ENCODE measurements at regions not wholly inside any gene's neighbourhood (a gene's known extent, or its start where the extent isn't known, plus 50 kb on each side); places are given as distances from the start of the nearest gene placed in this dataset.

- no peak for DNase-seq (ENCODE audit: insufficient read length, low spot score)
- TF ChIP-seq TAF1 (IDR thresholded peaks at IDR 0.05; ENCODE audit: low read depth, low read length) (no peak), PAX5 (IDR thresholded peaks at IDR 0.05; ENCODE audit: insufficient read depth, low read length, severe bottlenecking) (no peak), SPI1 (IDR thresholded peaks at IDR 0.05; ENCODE audit: low read depth, low read length) (no peak), POU2F2 (IDR thresholded peaks at IDR 0.05; ENCODE audit: low read depth, low read length) (no peak), POLR2A (IDR thresholded peaks at IDR 0.05; ENCODE audit: low read depth, low read length) (no peak), POLR2AphosphoS5 (IDR thresholded peaks at IDR 0.05; ENCODE audit: low read depth, low read length) (no peak)
- FAIRE-seq: no peak
Measured at GRCh38 chr5:56620903-56621677, 194.3 kb upstream of the MAP3K1 start.

GRCh38 chr5:56617998-56618397 lies 197.4 kb upstream of the MAP3K1 start:
- TF ChIP-seq TAF1 (IDR thresholded peaks at IDR 0.05; ENCODE audit: low read depth, low read length) (no peak), SPI1 (IDR thresholded peaks at IDR 0.05; ENCODE audit: low read depth, low read length) (no peak), POLR2A (IDR thresholded peaks at IDR 0.05; ENCODE audit: low read depth, low read length) (no peak), POLR2AphosphoS5 (IDR thresholded peaks at IDR 0.05; ENCODE audit: low read depth, low read length) (no peak), POU2F2 (IDR thresholded peaks at IDR 0.05; ENCODE audit: low read depth, low read length) (no peak), PAX5 (IDR thresholded peaks at IDR 0.05; ENCODE audit: insufficient read depth, low read length, severe bottlenecking) (no peak)
- no peak for DNase-seq (ENCODE audit: insufficient read length, low spot score)
- FAIRE-seq: no peak

GRCh38 chr5:56616454-56617160 lies 198.7 kb upstream of the MAP3K1 start:
- DNase-seq (ENCODE audit: insufficient read length, low spot score): no peak
- TF ChIP-seq POU2F2 (IDR thresholded peaks at IDR 0.05; ENCODE audit: low read depth, low read length): no peak
- TF ChIP-seq TAF1 (IDR thresholded peaks at IDR 0.05; ENCODE audit: low read depth, low read length): no peak
- no peak for TF ChIP-seq POLR2AphosphoS5 (IDR thresholded peaks at IDR 0.05; ENCODE audit: low read depth, low read length)
- TF ChIP-seq PAX5 (IDR thresholded peaks at IDR 0.05; ENCODE audit: insufficient read depth, low read length, severe bottlenecking): no peak
- TF ChIP-seq SPI1 (IDR thresholded peaks at IDR 0.05; ENCODE audit: low read depth, low read length): no peak
- TF ChIP-seq POLR2A (IDR thresholded peaks at IDR 0.05; ENCODE audit: low read depth, low read length): no peak
- no peak for FAIRE-seq

GRCh38 chr5:56615361-56616153 lies 199.8 kb upstream of the MAP3K1 start:
- TF ChIP-seq POU2F2 (IDR thresholded peaks at IDR 0.05; ENCODE audit: low read depth, low read length) (no peak), POLR2AphosphoS5 (IDR thresholded peaks at IDR 0.05; ENCODE audit: low read depth, low read length) (no peak), SPI1 (IDR thresholded peaks at IDR 0.05; ENCODE audit: low read depth, low read length) (no peak), POLR2A (IDR thresholded peaks at IDR 0.05; ENCODE audit: low read depth, low read length) (no peak), PAX5 (IDR thresholded peaks at IDR 0.05; ENCODE audit: insufficient read depth, low read length, severe bottlenecking) (no peak), TAF1 (IDR thresholded peaks at IDR 0.05; ENCODE audit: low read depth, low read length) (no peak)
- FAIRE-seq (no peak), DNase-seq (ENCODE audit: insufficient read length, low spot score) (no peak)

GRCh38 chr5:56612759-56613158 lies 202.6 kb upstream of the MAP3K1 start:
- no peak for FAIRE-seq
- no peak for DNase-seq (ENCODE audit: insufficient read length, low spot score)
- no peak for TF ChIP-seq POU2F2 (IDR thresholded peaks at IDR 0.05; ENCODE audit: low read depth, low read length)
- no peak for TF ChIP-seq SPI1 (IDR thresholded peaks at IDR 0.05; ENCODE audit: low read depth, low read length)
- no peak for TF ChIP-seq POLR2A (IDR thresholded peaks at IDR 0.05; ENCODE audit: low read depth, low read length)
- no peak for TF ChIP-seq POLR2AphosphoS5 (IDR thresholded peaks at IDR 0.05; ENCODE audit: low read depth, low read length)
- TF ChIP-seq TAF1 (IDR thresholded peaks at IDR 0.05; ENCODE audit: low read depth, low read length): no peak
- no peak for TF ChIP-seq PAX5 (IDR thresholded peaks at IDR 0.05; ENCODE audit: insufficient read depth, low read length, severe bottlenecking)

- no peak for FAIRE-seq
Measured at GRCh38 chr5:56612353-56612752, 203.0 kb upstream of the MAP3K1 start.

GRCh38 chr5:56610093-56610698 lies 205.2 kb upstream of the MAP3K1 start:
- FAIRE-seq (no peak), DNase-seq (ENCODE audit: insufficient read length, low spot score) (no peak)
- TF ChIP-seq TAF1 (IDR thresholded peaks at IDR 0.05; ENCODE audit: low read depth, low read length) (no peak), PAX5 (IDR thresholded peaks at IDR 0.05; ENCODE audit: insufficient read depth, low read length, severe bottlenecking) (no peak), SPI1 (IDR thresholded peaks at IDR 0.05; ENCODE audit: low read depth, low read length) (no peak), POLR2A (IDR thresholded peaks at IDR 0.05; ENCODE audit: low read depth, low read length) (no peak), POLR2AphosphoS5 (IDR thresholded peaks at IDR 0.05; ENCODE audit: low read depth, low read length) (no peak), POU2F2 (IDR thresholded peaks at IDR 0.05; ENCODE audit: low read depth, low read length) (no peak)

More at GRCh38 chr5:56612353-56612752, 203.0 kb upstream of the MAP3K1 start:
- TF ChIP-seq POLR2AphosphoS5 (IDR thresholded peaks at IDR 0.05; ENCODE audit: low read depth, low read length): no peak
- no peak for TF ChIP-seq SPI1 (IDR thresholded peaks at IDR 0.05; ENCODE audit: low read depth, low read length)
- TF ChIP-seq POU2F2 (IDR thresholded peaks at IDR 0.05; ENCODE audit: low read depth, low read length): no peak
- no peak for TF ChIP-seq PAX5 (IDR thresholded peaks at IDR 0.05; ENCODE audit: insufficient read depth, low read length, severe bottlenecking)
- no peak for TF ChIP-seq POLR2A (IDR thresholded peaks at IDR 0.05; ENCODE audit: low read depth, low read length)
- TF ChIP-seq TAF1 (IDR thresholded peaks at IDR 0.05; ENCODE audit: low read depth, low read length): no peak
- DNase-seq (ENCODE audit: insufficient read length, low spot score): no peak

- FAIRE-seq (no peak), DNase-seq (ENCODE audit: insufficient read length, low spot score) (no peak)
- TF ChIP-seq SPI1 (IDR thresholded peaks at IDR 0.05; ENCODE audit: low read depth, low read length) (no peak), TAF1 (IDR thresholded peaks at IDR 0.05; ENCODE audit: low read depth, low read length) (no peak), POLR2AphosphoS5 (IDR thresholded peaks at IDR 0.05; ENCODE audit: low read depth, low read length) (no peak), POLR2A (IDR thresholded peaks at IDR 0.05; ENCODE audit: low read depth, low read length) (no peak), POU2F2 (IDR thresholded peaks at IDR 0.05; ENCODE audit: low read depth, low read length) (no peak), PAX5 (IDR thresholded peaks at IDR 0.05; ENCODE audit: insufficient read depth, low read length, severe bottlenecking) (no peak)
Measured at GRCh38 chr5:56608217-56608925, 207.0 kb upstream of the MAP3K1 start.

Measured in GM12891 (cell line).